H1 (cell line): ENCODE measurements at regions not wholly inside any gene's neighbourhood (a gene's known extent, or its start where the extent isn't known, plus 50 kb on each side); places are given as distances from the start of the nearest gene placed in this dataset.

Source experiments
- CTCF ChIA-PET: fragments of 300-600 bp; sonication (Branson Sonifier 250); formaldehyde crosslinking; loops from one replicate; lab custom pipeline; 2021; ENCODE audit not compliant: partially characterized antibody; lab: Charles Lee
- POLR2A ChIA-PET: fragments of 300-600 bp; sonication (Branson Sonifier 250); formaldehyde crosslinking; loops from one replicate; lab custom pipeline; 2021; ENCODE audit warnings: inconsistent platforms; ENCODE audit not compliant: partially characterized antibody; lab: Charles Lee
- DNase-seq, 2 experiments: peaks; one replicate each; pipeline versions ENCODE4 v3.0.0 to v3.0.0-alpha.2; 2010 to 2022; ENCODE audit warnings: low spot score in 2 of 2, low read depth in 1 of 2, mixed read lengths in 1 of 2
- FAIRE-seq: peaks from 2 replicates; lab custom pipeline; 2011; peaks lifted over from hg19 to GRCh38; lab: Jason Lieb, UNC
- H2AFZ ChIP-seq: 2 replicates; pipeline ENCODE4 v1.8.1; 2012; ENCODE audit warnings: low read length, inconsistent platforms
- H2AK5ac ChIP-seq: 2 replicates; pipeline ENCODE4 v1.6.1; 2013; ENCODE audit warnings: low read depth, low read length
- H2BK120ac ChIP-seq: replicated peaks from 2 replicates; pipeline ENCODE3; 2013; ENCODE audit warnings: low read depth, low read length, inconsistent platforms
- H2BK12ac ChIP-seq: 2 replicates; pipeline ENCODE4 v1.6.1; 2013; ENCODE audit warnings: low read depth, low read length
- H2BK15ac ChIP-seq: 2 replicates; pipeline ENCODE4 v1.6.1; 2013; ENCODE audit warnings: low read length
- H2BK20ac ChIP-seq: 2 replicates; pipeline ENCODE4 v1.6.1; 2013; ENCODE audit warnings: low read length
- H2BK5ac ChIP-seq: 2 replicates; pipeline ENCODE4 v1.6.1; 2013; ENCODE audit warnings: low read depth, low read length
- H3K14ac ChIP-seq: 2 replicates; pipeline ENCODE4 v1.6.1; 2013; ENCODE audit warnings: inconsistent platforms; ENCODE audit not compliant: insufficient read length
- H3K18ac ChIP-seq: 2 replicates; pipeline ENCODE4 v1.6.1; 2013; ENCODE audit warnings: low read length; ENCODE audit errors: extremely low read depth
- H3K23ac ChIP-seq: 2 replicates; pipeline ENCODE4 v1.6.1; 2013; ENCODE audit warnings: inconsistent platforms; ENCODE audit not compliant: insufficient read length
- H3K23me2 ChIP-seq: 2 replicates; pipeline ENCODE4 v1.6.1; 2013; ENCODE audit warnings: low read depth, low read length
- H3K27ac ChIP-seq: 2 replicates; pipeline ENCODE4 v1.6.1; 2011; ENCODE audit warnings: low read depth, low read length, inconsistent platforms
- H3K27me3 ChIP-seq, 4 experiments: replicated peaks in 1 of 4; 1 replicate in 1 of 4; 2 replicates in 3 of 4; pipeline versions ENCODE4 v1.6.1 to v1.8.1; 2011 to 2013; ENCODE audit warnings: low read length in 3 of 4, mild to moderate bottlenecking in 3 of 4, inconsistent platforms in 2 of 4, mixed read lengths in 2 of 4, moderate library complexity in 1 of 4; ENCODE audit not compliant: control insufficient read depth in 3 of 4, insufficient read depth in 3 of 4; ENCODE audit errors: extremely low read depth in 1 of 4
- H3K36me3 ChIP-seq, 4 experiments: 2 replicates each; pipeline versions ENCODE4 v1.6.1 to v1.8.1; 2011 to 2013; ENCODE audit warnings: mild to moderate bottlenecking in 4 of 4, low read length in 3 of 4, moderate library complexity in 2 of 4, control low read depth in 1 of 4, inconsistent platforms in 1 of 4; ENCODE audit not compliant: insufficient read depth in 4 of 4, control insufficient read depth in 2 of 4
- H3K4ac ChIP-seq: replicated peaks from 2 replicates; pipeline ENCODE3; 2013; ENCODE audit warnings: low read length, low read depth, mixed read lengths, inconsistent platforms; ENCODE audit not compliant: insufficient read length
- H3K4me1 ChIP-seq, 4 experiments: replicated peaks in 1 of 4; 1 replicate in 1 of 4; 2 replicates in 3 of 4; pipeline versions ENCODE4 v1.6.1 to v1.8.1; 2011 to 2013; ENCODE audit warnings: low read length in 3 of 4, inconsistent platforms in 2 of 4, mixed read lengths in 1 of 4; ENCODE audit not compliant: insufficient read depth in 4 of 4, control insufficient read depth in 3 of 4
- H3K4me2 ChIP-seq, 2 experiments: 2 replicates each; pipeline versions ENCODE4 v1.6.1 to v1.8.1; 2011 to 2013; ENCODE audit warnings: low read depth in 2 of 2, low read length in 2 of 2, control low read depth in 1 of 2, inconsistent platforms in 1 of 2, mild to moderate bottlenecking in 1 of 2; ENCODE audit not compliant: insufficient read depth in 1 of 2
- H3K4me3 ChIP-seq, 4 experiments: fragments of 200-600, 300-600 bp in 1 of 4; sonication (generic), shearing (Covaris generic), sonication (Bioruptor Twin) in 1 of 4; 2 replicates each; pipeline versions ENCODE4 v1.5.1 to v1.8.1; 2011 to 2016; ENCODE audit warnings: low read length in 4 of 4, low read depth in 3 of 4, control low read depth in 2 of 4, inconsistent platforms in 2 of 4, mild to moderate bottlenecking in 2 of 4, mixed read lengths in 1 of 4, moderate library complexity in 1 of 4; ENCODE audit not compliant: insufficient read depth in 2 of 4; ENCODE audit errors: extremely low read depth in 1 of 4
- H3K56ac ChIP-seq: replicated peaks from 2 replicates; pipeline ENCODE3; 2013; ENCODE audit warnings: low read depth, mild to moderate bottlenecking, mixed read lengths, low read length, inconsistent platforms; ENCODE audit not compliant: insufficient read length
- H3K79me1 ChIP-seq: 2 replicates; pipeline ENCODE4 v1.6.1; 2013; ENCODE audit warnings: low read depth, low read length, control low read depth
- H3K79me2 ChIP-seq, 2 experiments: 2 replicates each; pipeline versions ENCODE4 v1.6.1 to v1.8.1; 2012 to 2013; ENCODE audit warnings: low read length in 2 of 2, mild to moderate bottlenecking in 2 of 2, inconsistent platforms in 1 of 2; ENCODE audit not compliant: insufficient read depth in 2 of 2, control insufficient read depth in 1 of 2
- H3K9ac ChIP-seq, 4 experiments: replicated peaks in 1 of 4; 1 replicate in 1 of 4; 2 replicates in 3 of 4; pipeline versions ENCODE4 v1.6.1 to v1.8.1; 2011 to 2013; ENCODE audit warnings: low read depth in 3 of 4, low read length in 3 of 4, control low read depth in 2 of 4, mild to moderate bottlenecking in 2 of 4, moderate library complexity in 2 of 4, inconsistent platforms in 1 of 4; ENCODE audit errors: extremely low read depth in 1 of 4
- H3K9me3 ChIP-seq, 2 experiments: 2 replicates each; pipeline versions ENCODE4 v1.6.1 to v1.8.1; 2012 to 2013; ENCODE audit warnings: mild to moderate bottlenecking in 2 of 2, moderate library complexity in 2 of 2, control low read depth in 1 of 2, inconsistent platforms in 1 of 2, low read depth in 1 of 2, low read length in 1 of 2, mixed read lengths in 1 of 2; ENCODE audit not compliant: insufficient read depth in 2 of 2
- H4K20me1 ChIP-seq, 2 experiments: replicated peaks in 1 of 2; 2 replicates each; pipeline versions ENCODE3 to v1.8.1; 2011 to 2013; ENCODE audit warnings: inconsistent platforms in 2 of 2, low read length in 2 of 2, mild to moderate bottlenecking in 1 of 2; ENCODE audit not compliant: insufficient read depth in 2 of 2, control insufficient read depth in 1 of 2
- H4K5ac ChIP-seq: 2 replicates; pipeline ENCODE4 v1.6.1; 2013; ENCODE audit warnings: low read length, low read depth, mixed read lengths, inconsistent platforms; ENCODE audit not compliant: insufficient read length
- H4K8ac ChIP-seq: 2 replicates; pipeline ENCODE4 v1.8.0; 2013; ENCODE audit warnings: mild to moderate bottlenecking, moderate library complexity, low read length, inconsistent platforms; ENCODE audit not compliant: insufficient read depth; ENCODE audit errors: extremely low read depth
- H4K91ac ChIP-seq: replicated peaks from 2 replicates; pipeline ENCODE3; 2013; ENCODE audit warnings: low read length, mixed read lengths, inconsistent platforms; ENCODE audit not compliant: insufficient read length
- SAP30 ChIP-seq: fragments of 300-600 bp; sonication (generic); IDR thresholded peaks from 2 replicates; pipeline ENCODE4 v1.7.1; 2012; ENCODE audit warnings: low read length, moderate library complexity, mild to moderate bottlenecking, inconsistent platforms; ENCODE audit not compliant: insufficient read depth, insufficient replicate concordance
- WGBS, 2 experiments: shearing (Covaris generic) in 1 of 2; methylation state at CpG; one replicate each; pipeline versions ENCODE4 v1.1.6 to v1.1.7; 2013 to 2015; ENCODE audit warnings: low lambda C conversion rate in 2 of 2, mixed read lengths in 2 of 2, inconsistent platforms in 1 of 2, low coverage in 1 of 2, missing lambda C conversion rate in 1 of 2; ENCODE audit not compliant: insufficient replicate concordance in 2 of 2, insufficient coverage in 1 of 2, insufficient read length in 1 of 2; ENCODE audit errors: extremely low coverage in 1 of 2, missing lambda C conversion rate in 1 of 2; 5-methylcytosine and 5-hydroxymethylcytosine counted together

DNA sequence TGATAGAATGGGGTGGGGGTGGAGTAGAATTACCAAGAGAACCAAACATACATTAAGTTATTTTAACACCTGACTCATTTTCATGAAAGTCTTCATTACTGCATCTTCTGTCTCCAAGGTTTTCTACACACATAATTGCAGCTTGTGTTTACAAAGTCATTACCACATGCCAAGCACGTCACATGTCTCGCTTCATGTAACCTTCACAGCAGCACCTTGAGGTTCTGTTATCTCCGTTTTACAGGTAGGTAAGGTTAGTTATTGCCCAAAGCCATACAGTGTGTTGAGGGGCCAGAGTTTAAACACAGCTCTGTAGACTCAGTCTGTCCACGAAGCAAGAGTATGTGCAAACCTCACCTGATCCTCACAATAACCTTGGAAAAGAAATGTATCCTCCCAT, 64.3 kb upstream of the RBM19 start:
- H4K20me1 ChIP-seq, result no peaks in the 10 kb centered on the region
- H3K56ac ChIP-seq, result no peak overlapping the region
- H2BK12ac ChIP-seq, result no peak overlapping the region
- H3K9me3 ChIP-seq, result peaks cover 5 to 8% of the 10 kb centered on the region in 2 experiments; a peak in 2 of 4 replicates
- H3K4me2 ChIP-seq, result no peak overlapping the region
- H3K23ac ChIP-seq, result no peak overlapping the region
- no peak overlapping the region for H3K4me3 ChIP-seq
- no peak overlapping the region for H3K14ac ChIP-seq
- no peak overlapping the region for H2AFZ ChIP-seq
- WGBS, 2 experiments, result 91% methylated on average over 4 of the region's 4 CpGs; no CpG with 5 or more reads in 1 of the 2 experiments
- no peak overlapping the region for H2BK15ac ChIP-seq
- H3K23me2 ChIP-seq, result no peaks in the 10 kb centered on the region
- no peak overlapping the region for H2BK20ac ChIP-seq
- DNase-seq (no peak), FAIRE-seq (no peak)
- H3K4ac ChIP-seq, result no peak overlapping the region
- no peaks in the 10 kb centered on the region; a peak in 1 of 8 replicates for H3K36me3 ChIP-seq
- H3K79me1 ChIP-seq, result no peaks in the 10 kb centered on the region
- ChIA-PET POLR2A (no interaction called here), CTCF (interaction anchor here (2.0 kb wide), 1 partner anchor 24 kb away, joined by 4 read pairs; no protein-coding TSS in a partner anchor)
- H4K5ac ChIP-seq, result no peak overlapping the region
- H3K27me3 ChIP-seq, result no peaks in the 10 kb centered on the region
- H3K79me2 ChIP-seq, result no peaks in the 10 kb centered on the region
- no peaks in the 10 kb centered on the region for H3K4me1 ChIP-seq
- no peak overlapping the region for H4K91ac ChIP-seq
- no peak for TF ChIP-seq SAP30
- no peak overlapping the region for H3K9ac ChIP-seq
- no peak overlapping the region for H2BK120ac ChIP-seq
- no peak overlapping the region for H3K18ac ChIP-seq
- no peak overlapping the region for H3K27ac ChIP-seq
- no peak overlapping the region for H2BK5ac ChIP-seq
- no peak overlapping the region for H4K8ac ChIP-seq
- H2AK5ac ChIP-seq, result no peak overlapping the region
